WTC11 (cell line): ENCODE measurements at regions not wholly inside any gene's neighbourhood (a gene's known extent, or its start where the extent isn't known, plus 50 kb on each side); places are given as distances from the start of the nearest gene placed in this dataset.

Experiments used
- ATAC-seq: fragments of 200-7000 bp; cut with Tn5 transposase; 2 replicates; pipeline ENCODE4 v1.10.0; 2021; ENCODE audit warnings: mild to moderate bottlenecking, moderate library complexity
- CTCF ChIA-PET: fragments of 300-600 bp; sonication (Branson Sonifier 250); formaldehyde crosslinking; loops from one replicate; lab custom pipeline; 2021; ENCODE audit warnings: antibody characterized with exemption; lab: Charles Lee
- POLR2A ChIA-PET: fragments of 350-600 bp; sonication (Branson Sonifier 250); formaldehyde crosslinking; loops from one replicate; lab custom pipeline; 2021; ENCODE audit warnings: antibody characterized with exemption; lab: Charles Lee
- DNase-seq: peaks from one replicate; pipeline ENCODE4 v3.0.0; 2021; ENCODE audit warnings: low spot score
- H3K27ac Mint-ChIP-seq: 2 replicates; pipeline ENCODE4 v1.8.0; 2021; ENCODE audit warnings: mixed read lengths
- H3K27me3 Mint-ChIP-seq: 2 replicates; pipeline ENCODE4 v1.8.0; 2021; ENCODE audit warnings: low read depth, mild to moderate bottlenecking, moderate library complexity, mixed read lengths
- H3K36me3 Mint-ChIP-seq: 2 replicates; pipeline ENCODE4 v1.8.0; 2021; ENCODE audit warnings: mixed read lengths
- H3K4me1 Mint-ChIP-seq: 2 replicates; pipeline ENCODE4 v1.8.0; 2022; ENCODE audit warnings: mixed read lengths
- H3K4me3 Mint-ChIP-seq: 2 replicates; pipeline ENCODE4 v1.8.0; 2021; ENCODE audit warnings: mild to moderate bottlenecking, moderate library complexity, mixed read lengths
- H3K9me3 Mint-ChIP-seq: 2 replicates; pipeline ENCODE4 v1.8.0; 2021; ENCODE audit warnings: mixed read lengths
- CREM ChIP-seq: sonication (generic); formaldehyde crosslinking; IDR thresholded peaks from 2 replicates; pipeline ENCODE4 v1.8.1; 2022; ENCODE audit warnings: mild to moderate bottlenecking, missing genetic modification reagents, moderate library complexity
- EMX1 ChIP-seq: fragments of 250-450 bp; sonication (Bioruptor Pico); IDR thresholded peaks from 2 replicates; pipeline ENCODE4 v1.8.0; 2021; ENCODE audit warnings: mild to moderate bottlenecking
- ETV6 ChIP-seq: sonication (generic); formaldehyde crosslinking; IDR thresholded peaks from 2 replicates; pipeline ENCODE4 v1.8.1; 2022; ENCODE audit warnings: mild to moderate bottlenecking, missing genetic modification reagents
- GTF2I ChIP-seq: fragments of 250-450 bp; sonication (Bioruptor Pico); conservative IDR thresholded peaks from 2 replicates; pipeline ENCODE4 v1.4.0; 2021; ENCODE audit warnings: mild to moderate bottlenecking
- MYBL2 ChIP-seq: sonication (generic); formaldehyde crosslinking; IDR thresholded peaks from 2 replicates; pipeline ENCODE4 v1.8.1; 2023; ENCODE audit warnings: mild to moderate bottlenecking, moderate library complexity, missing genetic modification reagents
- NFATC4 ChIP-seq: fragments of 250-450 bp; sonication (Bioruptor Pico); IDR thresholded peaks from 2 replicates; pipeline ENCODE4 v1.9.0; 2021; ENCODE audit warnings: mild to moderate bottlenecking
- NFE2L1 ChIP-seq: sonication (generic); formaldehyde crosslinking; IDR thresholded peaks from 2 replicates; pipeline ENCODE4 v1.8.1; 2023; ENCODE audit warnings: missing genetic modification reagents
- NR1H2 ChIP-seq: sonication (generic); formaldehyde crosslinking; IDR thresholded peaks from 2 replicates; pipeline ENCODE4 v1.9.0; 2021; ENCODE audit warnings: mild to moderate bottlenecking, moderate library complexity, missing genetic modification reagents
- PRRX2 ChIP-seq: fragments of 250-450 bp; sonication (Bioruptor Pico); IDR thresholded peaks from 2 replicates; pipeline ENCODE4 v1.8.0; 2021; ENCODE audit warnings: mild to moderate bottlenecking
- SMAD4 ChIP-seq: sonication (generic); formaldehyde crosslinking; IDR thresholded peaks from 2 replicates; pipeline ENCODE4 v1.8.0; 2022; ENCODE audit warnings: mild to moderate bottlenecking, missing genetic modification reagents
- TCF7 ChIP-seq: sonication (generic); formaldehyde crosslinking; IDR thresholded peaks from 2 replicates; pipeline ENCODE4 v1.8.0; 2022; ENCODE audit warnings: mild to moderate bottlenecking, low read depth, missing genetic modification reagents, moderate library complexity
- TEAD1 ChIP-seq: sonication (generic); formaldehyde crosslinking; IDR thresholded peaks from 2 replicates; pipeline ENCODE4 v1.8.0; 2022; ENCODE audit warnings: mild to moderate bottlenecking, missing genetic modification reagents
- TF ChIP-seq, protein P1 (sequence below): fragments of 250-450 bp; sonication (Bioruptor Pico); conservative IDR thresholded peaks from 2 replicates; pipeline ENCODE4 v1.9.0; 2021; ENCODE audit warnings: mild to moderate bottlenecking
- TF ChIP-seq, protein P2 (sequence below): fragments of 250-450 bp; sonication (Bioruptor Pico); IDR thresholded peaks from 2 replicates; pipeline ENCODE4 v1.9.0; 2021; ENCODE audit warnings: moderate library complexity, mild to moderate bottlenecking, inconsistent platforms, borderline replicate concordance
- TF ChIP-seq, protein P3 (sequence below): sonication (generic); formaldehyde crosslinking; IDR thresholded peaks from 2 replicates; pipeline ENCODE4 v1.8.0; 2022; ENCODE audit warnings: mild to moderate bottlenecking, missing genetic modification reagents
- TF ChIP-seq, protein P4 (sequence below): sonication (generic); formaldehyde crosslinking; IDR thresholded peaks from 2 replicates; pipeline ENCODE4 v1.8.0; 2022; ENCODE audit warnings: missing genetic modification reagents
- TF ChIP-seq, protein P5 (sequence below): sonication (generic); formaldehyde crosslinking; IDR thresholded peaks from 2 replicates; pipeline ENCODE4 v1.8.1; 2023; ENCODE audit warnings: mild to moderate bottlenecking, missing genetic modification reagents, moderate library complexity

DNA sequence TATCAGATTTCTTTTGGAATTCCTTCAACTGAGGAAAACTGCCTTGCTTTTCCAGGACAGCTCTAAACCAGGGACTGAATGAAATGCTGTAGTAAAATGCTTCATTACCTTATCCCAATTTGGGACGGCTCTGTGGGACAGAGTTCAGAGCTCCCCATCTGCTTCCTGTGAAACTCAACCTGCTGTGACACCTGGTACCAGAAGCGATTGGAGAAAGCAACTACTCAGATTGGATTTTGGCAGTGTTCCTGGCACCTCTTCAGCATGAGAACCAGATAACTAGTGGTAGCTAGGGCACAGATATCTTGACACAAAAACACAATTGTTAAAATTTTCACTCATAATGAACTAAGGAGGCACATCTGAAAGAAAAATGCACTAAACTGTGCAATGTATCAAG lies 539.1 kb downstream of the SI start (continued):
- TF ChIP-seq GTF2I (CRISPR knock-in tag), result no peak
- TF ChIP-seq, protein P1, sequence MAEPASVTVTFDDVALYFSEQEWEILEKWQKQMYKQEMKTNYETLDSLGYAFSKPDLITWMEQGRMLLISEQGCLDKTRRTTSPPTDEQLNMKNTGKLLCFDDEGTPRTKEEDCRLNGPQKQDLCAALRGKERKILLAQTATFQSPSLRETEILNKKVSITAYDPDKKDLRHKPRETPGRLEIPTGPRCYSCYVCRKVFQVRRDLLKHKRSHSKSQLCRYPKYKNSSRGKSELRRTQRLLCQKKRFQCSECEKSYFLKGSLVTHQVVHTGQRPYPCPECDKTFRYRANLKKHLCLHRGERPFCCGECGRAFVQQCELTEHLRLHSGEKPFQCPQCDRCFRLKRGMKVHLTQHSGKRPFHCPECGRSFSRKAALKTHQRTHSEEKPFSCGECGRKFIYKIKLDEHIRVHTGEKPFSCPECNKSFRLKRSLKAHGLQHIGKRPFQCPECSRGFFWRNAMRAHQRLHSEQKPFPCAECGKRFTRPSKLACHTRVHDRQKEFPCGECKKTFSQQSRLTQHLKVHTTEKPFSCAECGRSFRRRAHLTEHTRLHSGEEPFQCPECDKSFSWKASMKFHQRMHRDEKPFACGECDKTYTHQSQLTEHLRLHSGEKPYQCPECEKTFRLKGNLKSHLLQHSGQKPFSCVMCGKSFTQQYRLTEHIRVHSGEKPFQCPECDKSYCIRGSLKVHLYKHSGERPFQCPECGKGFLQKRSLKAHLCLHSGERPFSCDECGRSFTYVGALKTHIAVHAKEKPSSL (CRISPR knock-in tag), result no peak

DNA sequence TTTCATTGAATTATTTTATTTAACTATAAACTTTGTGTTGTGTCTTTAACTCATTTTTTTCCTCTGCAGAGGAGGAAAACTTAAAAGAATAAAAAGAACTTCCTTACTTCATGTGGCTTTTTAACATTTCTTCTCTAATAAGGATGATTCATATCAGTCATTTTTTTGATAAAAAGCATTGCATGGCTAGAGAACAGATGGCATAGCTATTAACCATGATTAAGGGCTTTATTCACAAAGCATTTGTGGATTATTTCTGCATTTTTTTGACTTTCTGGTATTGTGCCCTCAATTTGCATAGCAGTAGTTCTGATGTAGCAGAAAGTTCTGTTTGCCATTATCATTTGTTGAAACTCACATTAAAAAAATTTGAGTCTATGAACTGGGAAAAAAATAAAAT lies 540.8 kb downstream of the SI start:
- H3K27me3 Mint-ChIP-seq, result no peaks in the 10 kb centered on the region
- no peak for TF ChIP-seq NR1H2 (CRISPR knock-in tag)
- TF ChIP-seq, all 79 proteins: peak for 0
- H3K36me3 Mint-ChIP-seq, result no peaks in the 10 kb centered on the region
- DNase-seq (no peak), ATAC-seq (no peak)
- POLR2A ChIA-PET, result no interaction called here
- no peaks in the 10 kb centered on the region for H3K4me1 Mint-ChIP-seq
- peaks cover 4% of the 10 kb centered on the region; the same call in 1 of the 2 replicates for H3K9me3 Mint-ChIP-seq
- no peak overlapping the region for H3K4me3 Mint-ChIP-seq
- CTCF ChIA-PET, result no interaction called here
- H3K27ac Mint-ChIP-seq, result no peak overlapping the region

DNA sequence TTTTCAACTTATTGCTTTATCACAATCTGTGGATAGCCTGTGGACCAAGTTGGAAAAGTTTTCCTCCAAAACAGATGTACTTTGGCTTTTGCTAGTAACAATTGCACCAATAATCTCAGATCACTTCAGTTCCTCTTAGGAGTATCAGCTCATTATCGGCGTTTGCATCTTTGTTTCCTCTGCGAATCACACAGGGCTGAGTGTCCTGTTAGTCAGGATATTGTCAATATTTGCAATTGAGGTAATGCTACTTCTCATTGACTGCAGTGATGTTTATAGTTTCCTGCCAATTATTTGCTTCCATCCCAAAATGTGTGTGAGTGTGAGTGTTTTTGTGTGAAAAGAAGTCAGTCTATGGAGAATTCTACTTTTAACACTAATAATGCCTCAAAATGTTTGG lies 545.0 kb downstream of the SI start:
- ChIA-PET CTCF (no interaction called here), POLR2A (no interaction called here)
- ATAC-seq, result no peak

DNA sequence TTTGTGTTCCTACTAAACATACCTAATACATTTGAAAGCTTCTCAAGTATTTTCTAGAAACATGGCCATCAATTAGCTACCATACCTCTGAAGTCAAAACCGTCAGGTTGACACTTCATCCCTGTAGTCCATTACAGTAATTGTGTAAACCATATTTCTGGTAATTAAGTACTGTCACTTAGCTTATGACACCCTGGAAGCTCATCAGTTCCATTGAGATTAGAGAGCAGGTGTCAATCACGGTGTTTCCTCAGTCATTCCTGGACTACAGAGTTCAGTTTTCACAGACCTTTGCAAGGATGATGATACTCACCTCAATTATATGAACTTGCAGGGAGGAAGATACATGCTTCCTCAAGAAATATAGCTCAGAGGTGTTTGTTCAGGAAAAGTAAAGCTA lies 552.0 kb downstream of the SI start:
- Mint-ChIP-seq H3K4me1 (no peaks in the 10 kb centered on the region), H3K9me3 (peaks cover 5% of the 10 kb centered on the region; the same call in 1 of the 2 replicates), H3K27ac (no peak overlapping the region), H3K36me3 (no peaks in the 10 kb centered on the region), H3K4me3 (no peak overlapping the region), H3K27me3 (no peaks in the 10 kb centered on the region)
- ATAC-seq (no peak), DNase-seq (no peak)
- ChIA-PET POLR2A (no interaction called here), CTCF (no interaction called here)
- no peak for TF ChIP-seq TEAD1 (CRISPR knock-in tag)
- no peak for TF ChIP-seq SMAD4 (CRISPR knock-in tag)
- no peak for TF ChIP-seq EMX1 (CRISPR knock-in tag)
- no peak for TF ChIP-seq TCF7 (CRISPR knock-in tag)
- TF ChIP-seq, protein P2, sequence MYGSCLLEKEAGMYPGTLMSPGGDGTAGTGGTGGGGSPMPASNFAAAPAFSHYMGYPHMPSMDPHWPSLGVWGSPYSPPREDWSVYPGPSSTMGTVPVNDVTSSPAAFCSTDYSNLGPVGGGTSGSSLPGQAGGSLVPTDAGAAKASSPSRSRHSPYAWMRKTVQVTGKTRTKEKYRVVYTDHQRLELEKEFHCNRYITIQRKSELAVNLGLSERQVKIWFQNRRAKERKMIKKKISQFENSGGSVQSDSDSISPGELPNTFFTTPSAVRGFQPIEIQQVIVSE (CRISPR knock-in tag), result no peak

More for the DNA sequence above, 545.0 kb downstream of the SI start:
- TF ChIP-seq NFATC4, result no peak
- TF ChIP-seq, protein P3, sequence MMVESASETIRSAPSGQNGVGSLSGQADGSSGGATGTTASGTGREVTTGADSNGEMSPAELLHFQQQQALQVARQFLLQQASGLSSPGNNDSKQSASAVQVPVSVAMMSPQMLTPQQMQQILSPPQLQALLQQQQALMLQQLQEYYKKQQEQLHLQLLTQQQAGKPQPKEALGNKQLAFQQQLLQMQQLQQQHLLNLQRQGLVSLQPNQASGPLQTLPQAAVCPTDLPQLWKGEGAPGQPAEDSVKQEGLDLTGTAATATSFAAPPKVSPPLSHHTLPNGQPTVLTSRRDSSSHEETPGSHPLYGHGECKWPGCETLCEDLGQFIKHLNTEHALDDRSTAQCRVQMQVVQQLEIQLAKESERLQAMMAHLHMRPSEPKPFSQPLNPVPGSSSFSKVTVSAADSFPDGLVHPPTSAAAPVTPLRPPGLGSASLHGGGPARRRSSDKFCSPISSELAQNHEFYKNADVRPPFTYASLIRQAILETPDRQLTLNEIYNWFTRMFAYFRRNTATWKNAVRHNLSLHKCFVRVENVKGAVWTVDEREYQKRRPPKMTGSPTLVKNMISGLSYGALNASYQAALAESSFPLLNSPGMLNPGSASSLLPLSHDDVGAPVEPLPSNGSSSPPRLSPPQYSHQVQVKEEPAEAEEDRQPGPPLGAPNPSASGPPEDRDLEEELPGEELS (CRISPR knock-in tag), result no peak
- TF ChIP-seq CREM, result no peak
- no peak for TF ChIP-seq TCF7 (CRISPR knock-in tag)
- TF ChIP-seq, protein P4, sequence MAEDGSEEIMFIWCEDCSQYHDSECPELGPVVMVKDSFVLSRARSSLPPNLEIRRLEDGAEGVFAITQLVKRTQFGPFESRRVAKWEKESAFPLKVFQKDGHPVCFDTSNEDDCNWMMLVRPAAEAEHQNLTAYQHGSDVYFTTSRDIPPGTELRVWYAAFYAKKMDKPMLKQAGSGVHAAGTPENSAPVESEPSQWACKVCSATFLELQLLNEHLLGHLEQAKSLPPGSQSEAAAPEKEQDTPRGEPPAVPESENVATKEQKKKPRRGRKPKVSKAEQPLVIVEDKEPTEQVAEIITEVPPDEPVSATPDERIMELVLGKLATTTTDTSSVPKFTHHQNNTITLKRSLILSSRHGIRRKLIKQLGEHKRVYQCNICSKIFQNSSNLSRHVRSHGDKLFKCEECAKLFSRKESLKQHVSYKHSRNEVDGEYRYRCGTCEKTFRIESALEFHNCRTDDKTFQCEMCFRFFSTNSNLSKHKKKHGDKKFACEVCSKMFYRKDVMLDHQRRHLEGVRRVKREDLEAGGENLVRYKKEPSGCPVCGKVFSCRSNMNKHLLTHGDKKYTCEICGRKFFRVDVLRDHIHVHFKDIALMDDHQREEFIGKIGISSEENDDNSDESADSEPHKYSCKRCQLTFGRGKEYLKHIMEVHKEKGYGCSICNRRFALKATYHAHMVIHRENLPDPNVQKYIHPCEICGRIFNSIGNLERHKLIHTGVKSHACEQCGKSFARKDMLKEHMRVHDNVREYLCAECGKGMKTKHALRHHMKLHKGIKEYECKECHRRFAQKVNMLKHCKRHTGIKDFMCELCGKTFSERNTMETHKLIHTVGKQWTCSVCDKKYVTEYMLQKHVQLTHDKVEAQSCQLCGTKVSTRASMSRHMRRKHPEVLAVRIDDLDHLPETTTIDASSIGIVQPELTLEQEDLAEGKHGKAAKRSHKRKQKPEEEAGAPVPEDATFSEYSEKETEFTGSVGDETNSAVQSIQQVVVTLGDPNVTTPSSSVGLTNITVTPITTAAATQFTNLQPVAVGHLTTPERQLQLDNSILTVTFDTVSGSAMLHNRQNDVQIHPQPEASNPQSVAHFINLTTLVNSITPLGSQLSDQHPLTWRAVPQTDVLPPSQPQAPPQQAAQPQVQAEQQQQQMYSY (CRISPR knock-in tag), result no peak
- TF ChIP-seq, protein P5, sequence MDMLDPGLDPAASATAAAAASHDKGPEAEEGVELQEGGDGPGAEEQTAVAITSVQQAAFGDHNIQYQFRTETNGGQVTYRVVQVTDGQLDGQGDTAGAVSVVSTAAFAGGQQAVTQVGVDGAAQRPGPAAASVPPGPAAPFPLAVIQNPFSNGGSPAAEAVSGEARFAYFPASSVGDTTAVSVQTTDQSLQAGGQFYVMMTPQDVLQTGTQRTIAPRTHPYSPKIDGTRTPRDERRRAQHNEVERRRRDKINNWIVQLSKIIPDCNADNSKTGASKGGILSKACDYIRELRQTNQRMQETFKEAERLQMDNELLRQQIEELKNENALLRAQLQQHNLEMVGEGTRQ, result no peak
- no peak for TF ChIP-seq ETV6
- no peak for TF ChIP-seq PRRX2 (CRISPR knock-in tag)
- TF ChIP-seq NFE2L1, result no peak
- TF ChIP-seq MYBL2 (CRISPR knock-in tag), result no peak
- TF ChIP-seq, all 79 proteins: peak for 0
- no peaks in the 10 kb centered on the region for H3K27me3 Mint-ChIP-seq
- H3K4me1 Mint-ChIP-seq, result no peaks in the 10 kb centered on the region
- H3K36me3 Mint-ChIP-seq, result no peaks in the 10 kb centered on the region
- no peak for DNase-seq
- H3K4me3 Mint-ChIP-seq, result no peak overlapping the region
- no peaks in the 10 kb centered on the region for H3K9me3 Mint-ChIP-seq
- no peak overlapping the region for H3K27ac Mint-ChIP-seq
